PC-9 (cell line): ENCODE measurements at regions not wholly inside any gene's neighbourhood (a gene's known extent, or its start where the extent isn't known, plus 50 kb on each side); places are given as distances from the start of the nearest gene placed in this dataset.

ENCODE experiments used
- BruUV-seq: library from RNA; stranded (reverse); fragments of 400-500 nt; replicated peaks from 2 replicates; lab custom pipeline; 2021; lab: Mats Ljungman, UMichigan
- CTCF ChIA-PET: fragments of 300-600 bp; sonication (Branson Sonifier 250); formaldehyde crosslinking; loops from one replicate; lab custom pipeline; 2022; ENCODE audit warnings: antibody characterized with exemption; lab: Charles Lee
- POLR2A ChIA-PET: fragments of 300-600 bp; sonication (Branson Sonifier 250); formaldehyde crosslinking; loops from one replicate; lab custom pipeline; 2022; ENCODE audit warnings: antibody characterized with exemption; ENCODE audit not compliant: unreplicated experiment; lab: Charles Lee
- DNase-seq, 2 experiments: peaks; one replicate each; pipeline versions ENCODE4 v3.0.0 to v3.0.0-alpha.2; 2015 to 2022; ENCODE audit warnings: mixed read lengths in 1 of 2
- H2AFZ ChIP-seq: fragments of 200-600 bp; sonication (generic); 2 replicates; pipeline ENCODE4 v1.8.1; 2017; ENCODE audit warnings: antibody characterized with exemption
- H3F3A ChIP-seq: fragments of 200-600 bp; sonication (generic); 2 replicates; pipeline ENCODE4 v1.8.1; 2017; ENCODE audit warnings: antibody characterized with exemption, mild to moderate bottlenecking, low read depth; ENCODE audit not compliant: insufficient read depth
- H3K27ac ChIP-seq: fragments of 200-600 bp; sonication (generic); 2 replicates; pipeline ENCODE4 v1.6.1; 2016; ENCODE audit warnings: mixed run types
- H3K27me3 ChIP-seq: fragments of 200-600 bp; sonication (generic); 2 replicates; pipeline ENCODE4 v1.6.1; 2016; ENCODE audit warnings: low read depth, mixed run types; ENCODE audit not compliant: insufficient read depth
- H3K36me3 ChIP-seq: fragments of 200-600 bp; sonication (generic); 2 replicates; pipeline ENCODE4 v1.6.1; 2016; ENCODE audit warnings: low read depth, mixed run types
- H3K4me1 ChIP-seq: fragments of 200-600 bp; sonication (generic); replicated peaks from 2 replicates; pipeline ENCODE4 v1.6.1; 2016; ENCODE audit warnings: mixed run types; ENCODE audit not compliant: insufficient read depth
- H3K4me2 ChIP-seq: fragments of 200-600 bp; sonication (generic); 2 replicates; pipeline ENCODE4 v1.6.1; 2017; ENCODE audit warnings: mixed run types
- H3K4me3 ChIP-seq: fragments of 200-600 bp; sonication (generic); 2 replicates; pipeline ENCODE4 v1.6.1; 2016; ENCODE audit warnings: mixed run types
- H3K79me2 ChIP-seq: fragments of 200-600 bp; sonication (generic); 2 replicates; pipeline ENCODE4 v1.6.1; 2017; ENCODE audit warnings: low read depth, mixed run types
- H3K9me2 ChIP-seq: fragments of 200-600 bp; sonication (generic); 2 replicates; pipeline ENCODE4 v1.8.1; 2017; ENCODE audit warnings: mild to moderate bottlenecking; ENCODE audit not compliant: insufficient read depth
- H3K9me3 ChIP-seq: fragments of 200-600 bp; sonication (generic); 2 replicates; pipeline ENCODE4 v1.8.1; 2016; ENCODE audit warnings: low read depth; ENCODE audit not compliant: insufficient read depth
- H4K20me1 ChIP-seq: fragments of 200-600 bp; sonication (generic); 2 replicates; pipeline ENCODE4 v1.8.1; 2017; ENCODE audit not compliant: insufficient read depth
- EZH2 ChIP-seq: fragments of 200-600 bp; sonication (generic); IDR thresholded peaks from 2 replicates; pipeline ENCODE4 v1.8.0; 2017; ENCODE audit warnings: antibody characterized with exemption, low read depth
- intact Hi-C: fragments of 100-400 bp; cut with micrococcal nuclease; formaldehyde crosslinking; loops from one replicate; pipeline ENCODE4 v1.10.0; 2022; ENCODE audit not compliant: unreplicated experiment
- TF ChIP-seq, protein P1 (sequence below): fragments of 200-600 bp; sonication (generic); conservative IDR thresholded peaks from 2 replicates; pipeline ENCODE4 v1.6.1; 2017; ENCODE audit warnings: mixed run types, antibody characterized with exemption, mild to moderate bottlenecking, moderate library complexity

DNA sequence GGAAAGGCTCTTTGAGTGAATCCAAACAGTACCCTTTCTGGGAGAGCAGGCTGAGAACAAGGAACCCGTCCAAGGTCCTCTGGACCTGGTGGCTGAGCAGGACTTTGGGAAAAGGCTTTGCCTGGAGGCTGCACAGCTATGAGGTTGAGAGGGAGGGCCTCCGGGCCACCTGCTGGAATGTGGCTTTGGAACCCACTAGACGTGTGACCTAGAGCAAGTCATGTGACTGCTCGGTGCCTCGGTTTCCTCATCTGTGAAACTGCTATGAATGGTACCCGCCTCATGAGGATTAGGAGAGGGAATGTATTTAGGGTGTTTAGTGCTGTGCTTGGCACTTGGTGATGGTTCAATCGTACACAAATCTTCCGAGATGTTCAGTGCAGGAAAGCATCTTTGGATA lies 50.4 kb downstream of the HAPSTR1 start:
- BruUV-seq = no TSS peak
- no peak overlapping the region for H3K4me3 ChIP-seq
- intact Hi-C loops = no loop called here
- H3K27ac ChIP-seq = no peak overlapping the region
- H3K36me3 ChIP-seq = no peaks in the 10 kb centered on the region
- no peaks in the 10 kb centered on the region for H3K27me3 ChIP-seq
- CTCF ChIA-PET = no interaction called here
- H3K9me3 ChIP-seq = no peaks in the 10 kb centered on the region
- no peak for DNase-seq
- H2AFZ ChIP-seq = no peak overlapping the region
- H3K4me1 ChIP-seq = no peaks in the 10 kb centered on the region
- no peaks in the 10 kb centered on the region; the same call in 1 of the 2 replicates for H3F3A ChIP-seq
- H4K20me1 ChIP-seq = no peaks in the 10 kb centered on the region
- H3K79me2 ChIP-seq = no peaks in the 10 kb centered on the region
- no peaks in the 10 kb centered on the region for H3K9me2 ChIP-seq
- TF ChIP-seq EZH2 = no peak
- TF ChIP-seq, protein P1, sequence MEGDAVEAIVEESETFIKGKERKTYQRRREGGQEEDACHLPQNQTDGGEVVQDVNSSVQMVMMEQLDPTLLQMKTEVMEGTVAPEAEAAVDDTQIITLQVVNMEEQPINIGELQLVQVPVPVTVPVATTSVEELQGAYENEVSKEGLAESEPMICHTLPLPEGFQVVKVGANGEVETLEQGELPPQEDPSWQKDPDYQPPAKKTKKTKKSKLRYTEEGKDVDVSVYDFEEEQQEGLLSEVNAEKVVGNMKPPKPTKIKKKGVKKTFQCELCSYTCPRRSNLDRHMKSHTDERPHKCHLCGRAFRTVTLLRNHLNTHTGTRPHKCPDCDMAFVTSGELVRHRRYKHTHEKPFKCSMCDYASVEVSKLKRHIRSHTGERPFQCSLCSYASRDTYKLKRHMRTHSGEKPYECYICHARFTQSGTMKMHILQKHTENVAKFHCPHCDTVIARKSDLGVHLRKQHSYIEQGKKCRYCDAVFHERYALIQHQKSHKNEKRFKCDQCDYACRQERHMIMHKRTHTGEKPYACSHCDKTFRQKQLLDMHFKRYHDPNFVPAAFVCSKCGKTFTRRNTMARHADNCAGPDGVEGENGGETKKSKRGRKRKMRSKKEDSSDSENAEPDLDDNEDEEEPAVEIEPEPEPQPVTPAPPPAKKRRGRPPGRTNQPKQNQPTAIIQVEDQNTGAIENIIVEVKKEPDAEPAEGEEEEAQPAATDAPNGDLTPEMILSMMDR = no peak
- H3K4me2 ChIP-seq = no peak overlapping the region
- POLR2A ChIA-PET = no interaction called here

GRCh38 chr16:9144106-9144505 lies 52.7 kb downstream of the HAPSTR1 start:
- Histone ChIP-seq H2AFZ (no peak overlapping the region), H3K9me3 (no peaks in the 10 kb centered on the region), H4K20me1 (no peaks in the 10 kb centered on the region), H3K79me2 (no peaks in the 10 kb centered on the region), H3F3A (no peaks in the 10 kb centered on the region; the same call in 1 of the 2 replicates), H3K9me2 (no peaks in the 10 kb centered on the region), H3K4me3 (no peak overlapping the region), H3K27me3 (no peaks in the 10 kb centered on the region), H3K36me3 (no peaks in the 10 kb centered on the region), H3K4me2 (no peak overlapping the region), H3K27ac (no peak overlapping the region), H3K4me1 (no peaks in the 10 kb centered on the region)
- no peak for DNase-seq
- ChIA-PET POLR2A (no interaction called here), CTCF (no interaction called here)
- TF ChIP-seq, protein P1 = no peak
- TF ChIP-seq EZH2 = no peak
- no TSS peak for BruUV-seq
- intact Hi-C loops = no loop called here

DNA sequence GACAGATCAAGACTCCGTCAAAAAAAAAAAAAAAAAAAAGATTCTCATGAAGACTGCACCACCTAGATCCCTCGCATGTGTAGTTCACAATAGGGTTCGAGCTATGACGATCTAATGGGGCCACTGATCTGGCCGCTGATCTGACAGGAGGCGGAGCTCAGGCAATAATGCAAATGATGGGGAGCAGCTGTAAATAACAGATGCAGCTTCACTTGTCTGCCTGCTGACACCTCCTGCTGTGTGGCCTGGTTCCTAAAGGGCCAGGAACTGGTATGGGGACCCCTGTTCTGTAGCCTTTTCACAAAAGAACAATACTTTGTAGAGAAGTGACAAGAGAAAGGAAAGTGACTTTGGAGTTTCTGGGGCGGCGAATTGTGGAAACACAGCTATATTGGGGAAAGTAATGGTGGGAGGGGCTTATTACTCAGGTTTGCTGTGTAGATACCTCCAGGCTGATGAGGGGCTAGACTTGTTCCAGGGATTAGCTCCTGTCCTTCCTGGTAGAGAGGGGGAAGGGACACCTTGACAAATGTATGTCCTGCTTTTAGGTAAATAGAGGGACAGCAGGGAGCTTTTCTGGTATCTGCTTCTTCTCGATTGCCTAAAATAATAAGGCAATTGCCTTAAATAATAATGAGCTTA lies 57.1 kb downstream of the HAPSTR1 start:
- Histone ChIP-seq H3F3A (peaks cover 7% of the 10 kb centered on the region; the same call in 1 of the 2 replicates), H3K9me3 (peaks cover 3% of the 10 kb centered on the region; the same call in 1 of the 2 replicates), H3K27me3 (no peaks in the 10 kb centered on the region), H3K27ac (no peak overlapping the region), H2AFZ (no peak overlapping the region), H3K4me1 (no peaks in the 10 kb centered on the region), H3K79me2 (no peaks in the 10 kb centered on the region), H4K20me1 (no peaks in the 10 kb centered on the region), H3K9me2 (no peaks in the 10 kb centered on the region), H3K4me3 (no peak overlapping the region), H3K4me2 (no peak overlapping the region), H3K36me3 (no peaks in the 10 kb centered on the region)
- no peak for DNase-seq
- TF ChIP-seq, protein P1 = no peak
- TF ChIP-seq EZH2 = no peak
- ChIA-PET CTCF (no interaction called here), POLR2A (no interaction called here)
- intact Hi-C loops = no loop called here
- no TSS peak for BruUV-seq
